MM.1S (cell line): ENCODE measurements at regions not wholly inside any gene's neighbourhood (a gene's known extent, or its start where the extent isn't known, plus 50 kb on each side); places are given as distances from the start of the nearest gene placed in this dataset.

ENCODE experiments used
- DNase-seq: peaks from one replicate; pipeline ENCODE4 v3.0.0-alpha.2; 2015
- H2AFZ ChIP-seq: fragments of 300-600 bp; sonication (generic); 2 replicates; pipeline ENCODE4 v1.6.0; 2016; ENCODE audit warnings: antibody characterized with exemption, low read length
- H3F3A ChIP-seq: fragments of 300-600 bp; sonication (generic); 2 replicates; pipeline ENCODE4 v1.6.1; 2016; ENCODE audit warnings: mild to moderate bottlenecking, antibody characterized with exemption, low read length, moderate library complexity, mixed read lengths; ENCODE audit not compliant: insufficient read depth
- H3K27ac ChIP-seq: fragments of 300-600 bp; sonication (generic); 2 replicates; pipeline ENCODE4 v1.5.1; 2016; ENCODE audit warnings: mild to moderate bottlenecking, low read length
- H3K27me3 ChIP-seq: fragments of 300-600 bp; sonication (generic); replicated peaks from 2 replicates; pipeline ENCODE4 v1.6.0; 2016; ENCODE audit warnings: low read length; ENCODE audit not compliant: insufficient read depth
- H3K36me3 ChIP-seq: fragments of 300-600 bp; sonication (generic); replicated peaks from 2 replicates; pipeline ENCODE4 v1.6.1; 2016; ENCODE audit warnings: mild to moderate bottlenecking, low read length, mixed read lengths; ENCODE audit not compliant: insufficient read depth
- H3K4me1 ChIP-seq: fragments of 300-600 bp; sonication (generic); 2 replicates; pipeline ENCODE4 v1.6.1; 2016; ENCODE audit warnings: low read length, mixed read lengths
- H3K4me2 ChIP-seq: fragments of 300-600 bp; sonication (generic); 2 replicates; pipeline ENCODE4 v1.6.0; 2016; ENCODE audit warnings: low read depth, low read length
- H3K4me3 ChIP-seq: fragments of 300-600 bp; sonication (generic); 2 replicates; pipeline ENCODE4 v1.5.1; 2016; ENCODE audit warnings: low read length, mixed read lengths
- H3K79me2 ChIP-seq: fragments of 300-600 bp; sonication (generic); 2 replicates; pipeline ENCODE4 v1.6.1; 2016; ENCODE audit warnings: mixed run types, low read length, mixed read lengths
- H3K9ac ChIP-seq: fragments of 300-600 bp; sonication (generic); 2 replicates; pipeline ENCODE4 v1.6.1; 2016; ENCODE audit warnings: low read length, mixed read lengths
- H3K9me2 ChIP-seq: fragments of 300-600 bp; sonication (generic); replicated peaks from 2 replicates; pipeline ENCODE4 v1.6.1; 2016; ENCODE audit warnings: mild to moderate bottlenecking, low read length, mixed read lengths; ENCODE audit not compliant: insufficient read depth
- H3K9me3 ChIP-seq: fragments of 300-600 bp; sonication (generic); replicated peaks from 2 replicates; pipeline ENCODE4 v1.6.1; 2016; ENCODE audit warnings: mild to moderate bottlenecking, low read length, mixed read lengths; ENCODE audit not compliant: insufficient read depth
- H4K20me1 ChIP-seq: fragments of 300-600 bp; sonication (generic); 2 replicates; pipeline ENCODE4 v1.6.1; 2016; ENCODE audit warnings: mild to moderate bottlenecking, low read length, moderate library complexity, mixed read lengths; ENCODE audit not compliant: insufficient read depth
- CTCF ChIP-seq: fragments of 300-600 bp; sonication (generic); IDR thresholded peaks from 2 replicates; pipeline ENCODE4 v1.5.1; 2016; ENCODE audit warnings: antibody characterized with exemption, low read length, mixed read lengths
- EZH2 ChIP-seq: fragments of 300-600 bp; sonication (generic); optimal IDR thresholded peaks from 2 replicates; pipeline ENCODE3; 2017; ENCODE audit warnings: low read depth, mild to moderate bottlenecking, antibody characterized with exemption, low read length, mixed read lengths
- EZH2phosphoT487 ChIP-seq: fragments of 300-600 bp; sonication (generic); IDR thresholded peaks from 2 replicates; pipeline ENCODE4 v1.6.1; 2018; ENCODE audit warnings: antibody characterized with exemption, low read length

- H3K4me3 ChIP-seq = no peak overlapping the region
- H3K27me3 ChIP-seq = no peaks in the 10 kb centered on the region
- no peaks in the 10 kb centered on the region for H4K20me1 ChIP-seq
- no peaks in the 10 kb centered on the region for H3F3A ChIP-seq
- no peak overlapping the region for H2AFZ ChIP-seq
- no peaks in the 10 kb centered on the region for H3K36me3 ChIP-seq
- no peak overlapping the region for H3K9ac ChIP-seq
- no peaks in the 10 kb centered on the region for H3K4me1 ChIP-seq
- H3K9me2 ChIP-seq = no peaks in the 10 kb centered on the region
- H3K4me2 ChIP-seq = no peak overlapping the region
- H3K27ac ChIP-seq = no peak overlapping the region
- TF ChIP-seq EZH2phosphoT487 (no peak), EZH2 (no peak), CTCF (no peak)
- no peaks in the 10 kb centered on the region for H3K9me3 ChIP-seq
- H3K79me2 ChIP-seq = no peaks in the 10 kb centered on the region
- no peak for DNase-seq
These were observed 208.6 kb upstream of the RNF32 start for GRCh38 chr7:156432018-156432417.

GRCh38 chr7:156430109-156430508, 210.5 kb upstream of the RNF32 start:
- Histone ChIP-seq H3K9me3 (no peaks in the 10 kb centered on the region), H3K4me1 (no peaks in the 10 kb centered on the region), H3K9ac (no peak overlapping the region), H3K79me2 (no peaks in the 10 kb centered on the region), H3K4me2 (no peak overlapping the region), H3K4me3 (no peak overlapping the region), H4K20me1 (no peaks in the 10 kb centered on the region), H3K9me2 (no peaks in the 10 kb centered on the region), H3F3A (no peaks in the 10 kb centered on the region), H3K27me3 (no peaks in the 10 kb centered on the region), H2AFZ (no peak overlapping the region), H3K36me3 (no peaks in the 10 kb centered on the region), H3K27ac (no peak overlapping the region)
- TF ChIP-seq EZH2phosphoT487 = no peak
- DNase-seq = no peak

- H3K27me3 ChIP-seq = no peaks in the 10 kb centered on the region
- H3K4me3 ChIP-seq = peak overlapping the region; percentile 4; the same call in 1 of the 2 replicates
- no peaks in the 10 kb centered on the region for H4K20me1 ChIP-seq
- TF ChIP-seq EZH2 (no peak), CTCF (peak; percentile 13; the same call in 1 of the 2 replicates), EZH2phosphoT487 (no peak)
- no peak overlapping the region for H3K9ac ChIP-seq
- no peaks in the 10 kb centered on the region for H3K4me1 ChIP-seq
- H3K9me3 ChIP-seq = no peaks in the 10 kb centered on the region
- no peaks in the 10 kb centered on the region for H3F3A ChIP-seq
- peak overlapping the region; percentile 4; the same call in 1 of the 2 replicates for H2AFZ ChIP-seq
- no peaks in the 10 kb centered on the region for H3K9me2 ChIP-seq
- DNase-seq = peak; percentile 72
- no peaks in the 10 kb centered on the region for H3K79me2 ChIP-seq
- H3K4me2 ChIP-seq = peak overlapping the region; percentile 45
- H3K36me3 ChIP-seq = no peaks in the 10 kb centered on the region
- H3K27ac ChIP-seq = no peak overlapping the region
These were observed 211.1 kb upstream of the RNF32 start for GRCh38 chr7:156429514-156429913.

- no peaks in the 10 kb centered on the region for H3F3A ChIP-seq
- no peaks in the 10 kb centered on the region for H3K9me3 ChIP-seq
- no peak overlapping the region for H3K9ac ChIP-seq
- no peak overlapping the region for H3K4me2 ChIP-seq
- no peak for DNase-seq
- no peaks in the 10 kb centered on the region for H3K36me3 ChIP-seq
- TF ChIP-seq EZH2phosphoT487 (no peak), CTCF (no peak), EZH2 (no peak)
- no peaks in the 10 kb centered on the region for H3K4me1 ChIP-seq
- H3K4me3 ChIP-seq = no peak overlapping the region
- no peaks in the 10 kb centered on the region for H3K79me2 ChIP-seq
- H3K27ac ChIP-seq = no peak overlapping the region
- no peaks in the 10 kb centered on the region for H3K27me3 ChIP-seq
- no peak overlapping the region for H2AFZ ChIP-seq
- no peaks in the 10 kb centered on the region for H3K9me2 ChIP-seq
- H4K20me1 ChIP-seq = no peaks in the 10 kb centered on the region
These were observed 216.7 kb upstream of the RNF32 start for GRCh38 chr7:156423876-156424275.
